Loucy (cell line): ENCODE measurements at regions not wholly inside any gene's neighbourhood (a gene's known extent, or its start where the extent isn't known, plus 50 kb on each side); places are given as distances from the start of the nearest gene placed in this dataset.

Experiments
- H2AFZ ChIP-seq: fragments of 200-600 bp; sonication (generic); 2 replicates; pipeline ENCODE4 v1.6.0; 2016; ENCODE audit warnings: antibody characterized with exemption, mild to moderate bottlenecking, low read length, moderate library complexity
- H3F3A ChIP-seq: fragments of 200-600 bp; 2 replicates; pipeline ENCODE4 v1.6.0; 2016; ENCODE audit warnings: antibody characterized with exemption, low read depth, mild to moderate bottlenecking
- H3K27me3 ChIP-seq: fragments of 200-600 bp; sonication (generic); 2 replicates; pipeline ENCODE4 v1.6.1; 2014; ENCODE audit warnings: low read length, mild to moderate bottlenecking; ENCODE audit not compliant: insufficient read depth, poor library complexity, severe bottlenecking
- H3K36me3 ChIP-seq: fragments of 200-600 bp; sonication (generic); 2 replicates; pipeline ENCODE4 v1.6.1; 2016; ENCODE audit warnings: low read length; ENCODE audit not compliant: insufficient read depth
- H3K4me1 ChIP-seq: fragments of 200-600 bp; sonication (generic); 2 replicates; pipeline ENCODE4 v1.5.1; 2014; ENCODE audit warnings: low read length, mild to moderate bottlenecking; ENCODE audit not compliant: insufficient read depth, poor library complexity, severe bottlenecking
- H3K4me2 ChIP-seq: fragments of 200-600 bp; sonication (generic); 2 replicates; pipeline ENCODE4 v1.6.0; 2014; ENCODE audit warnings: antibody characterized with exemption, low read length, low read depth, mild to moderate bottlenecking; ENCODE audit not compliant: poor library complexity, severe bottlenecking
- H3K4me3 ChIP-seq: fragments of 200-600 bp; sonication (generic); 2 replicates; pipeline ENCODE4 v1.5.1; 2014; ENCODE audit warnings: low read length, mild to moderate bottlenecking, mixed read lengths; ENCODE audit not compliant: poor library complexity, severe bottlenecking
- H3K79me2 ChIP-seq: fragments of 200-600 bp; sonication (generic); 2 replicates; pipeline ENCODE4 v1.6.1; 2014; ENCODE audit warnings: low read length; ENCODE audit not compliant: insufficient read depth
- H3K9ac ChIP-seq: fragments of 200-600 bp; sonication (generic); 2 replicates; pipeline ENCODE4 v1.6.0; 2014; ENCODE audit warnings: mild to moderate bottlenecking, low read depth, low read length, moderate library complexity; ENCODE audit not compliant: poor library complexity, severe bottlenecking
- H3K9me2 ChIP-seq: fragments of 200-600 bp; sonication (generic); replicated peaks from 2 replicates; pipeline ENCODE4 v1.6.1; 2016; ENCODE audit warnings: low read depth, low read length, mixed read lengths
- H3K9me3 ChIP-seq: fragments of 200-600 bp; sonication (generic); 2 replicates; pipeline ENCODE4 v1.6.1; 2014; ENCODE audit warnings: mild to moderate bottlenecking, antibody characterized with exemption, low read length, low read depth; ENCODE audit not compliant: insufficient read depth
- H4K20me1 ChIP-seq: fragments of 200-600 bp; sonication (generic); 2 replicates; pipeline ENCODE4 v1.6.0; 2014; ENCODE audit warnings: antibody characterized with exemption, low read length, mild to moderate bottlenecking; ENCODE audit not compliant: insufficient read depth, poor library complexity, severe bottlenecking
- EZH2phosphoT487 ChIP-seq: fragments of 200-600 bp; IDR thresholded peaks from 2 replicates; pipeline ENCODE4 v1.6.1; 2018; ENCODE audit warnings: antibody characterized with exemption, mild to moderate bottlenecking, moderate library complexity, borderline replicate concordance
- TF ChIP-seq, protein P1 (sequence below): fragments of 200-600 bp; sonication (generic); conservative IDR thresholded peaks from 2 replicates; pipeline ENCODE4 v1.5.1; 2014; ENCODE audit warnings: mild to moderate bottlenecking, antibody characterized with exemption, low read length

DNA sequence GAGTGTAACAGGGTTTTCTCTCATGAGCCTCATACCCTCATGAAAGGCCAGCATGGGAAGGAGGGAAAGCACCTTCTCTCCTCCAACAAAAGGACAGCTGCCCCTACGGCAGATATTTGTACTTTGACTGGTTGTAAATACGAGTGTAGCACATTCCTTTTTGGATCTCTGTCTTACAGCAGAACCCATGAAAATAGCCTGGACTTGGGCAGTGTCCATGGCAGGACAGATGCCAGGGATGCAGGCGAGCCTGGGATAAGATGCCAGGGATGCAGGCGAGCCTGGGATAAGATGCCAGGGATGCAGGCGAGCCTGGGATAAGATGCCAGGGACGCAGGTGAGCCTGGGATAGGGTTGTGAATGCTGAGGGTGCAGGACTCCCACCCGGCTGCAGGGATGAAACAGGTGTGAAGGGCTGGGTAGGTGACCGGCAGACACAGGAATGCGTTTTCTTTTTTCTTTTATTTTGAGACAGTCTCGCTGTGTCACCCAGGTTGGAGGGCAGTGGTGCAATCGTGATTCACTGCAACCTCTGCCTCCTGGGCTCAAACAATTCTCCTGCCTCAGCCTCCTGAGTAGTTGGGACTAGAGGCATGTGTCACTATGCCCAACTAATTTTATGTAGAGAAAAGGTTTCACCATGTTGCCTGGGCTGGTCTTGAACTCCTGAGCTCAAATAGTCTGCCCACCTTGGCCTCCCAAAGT lies 120.0 kb downstream of the BEGAIN start:
- TF ChIP-seq, protein P1, sequence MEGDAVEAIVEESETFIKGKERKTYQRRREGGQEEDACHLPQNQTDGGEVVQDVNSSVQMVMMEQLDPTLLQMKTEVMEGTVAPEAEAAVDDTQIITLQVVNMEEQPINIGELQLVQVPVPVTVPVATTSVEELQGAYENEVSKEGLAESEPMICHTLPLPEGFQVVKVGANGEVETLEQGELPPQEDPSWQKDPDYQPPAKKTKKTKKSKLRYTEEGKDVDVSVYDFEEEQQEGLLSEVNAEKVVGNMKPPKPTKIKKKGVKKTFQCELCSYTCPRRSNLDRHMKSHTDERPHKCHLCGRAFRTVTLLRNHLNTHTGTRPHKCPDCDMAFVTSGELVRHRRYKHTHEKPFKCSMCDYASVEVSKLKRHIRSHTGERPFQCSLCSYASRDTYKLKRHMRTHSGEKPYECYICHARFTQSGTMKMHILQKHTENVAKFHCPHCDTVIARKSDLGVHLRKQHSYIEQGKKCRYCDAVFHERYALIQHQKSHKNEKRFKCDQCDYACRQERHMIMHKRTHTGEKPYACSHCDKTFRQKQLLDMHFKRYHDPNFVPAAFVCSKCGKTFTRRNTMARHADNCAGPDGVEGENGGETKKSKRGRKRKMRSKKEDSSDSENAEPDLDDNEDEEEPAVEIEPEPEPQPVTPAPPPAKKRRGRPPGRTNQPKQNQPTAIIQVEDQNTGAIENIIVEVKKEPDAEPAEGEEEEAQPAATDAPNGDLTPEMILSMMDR, result no peak
- TF ChIP-seq EZH2phosphoT487, result no peak
- no peaks in the 10 kb centered on the region for H3K9me2 ChIP-seq
- H2AFZ ChIP-seq, result no peak overlapping the region
- H3K4me2 ChIP-seq, result no peak overlapping the region
- no peaks in the 10 kb centered on the region for H3K36me3 ChIP-seq
- H4K20me1 ChIP-seq, result no peaks in the 10 kb centered on the region
- H3K79me2 ChIP-seq, result no peaks in the 10 kb centered on the region
- H3K9me3 ChIP-seq, result no peaks in the 10 kb centered on the region
- no peak overlapping the region for H3K4me3 ChIP-seq
- no peak overlapping the region for H3K9ac ChIP-seq
- no peaks in the 10 kb centered on the region for H3K4me1 ChIP-seq
- no peaks in the 10 kb centered on the region for H3K27me3 ChIP-seq
- no peaks in the 10 kb centered on the region for H3F3A ChIP-seq

DNA sequence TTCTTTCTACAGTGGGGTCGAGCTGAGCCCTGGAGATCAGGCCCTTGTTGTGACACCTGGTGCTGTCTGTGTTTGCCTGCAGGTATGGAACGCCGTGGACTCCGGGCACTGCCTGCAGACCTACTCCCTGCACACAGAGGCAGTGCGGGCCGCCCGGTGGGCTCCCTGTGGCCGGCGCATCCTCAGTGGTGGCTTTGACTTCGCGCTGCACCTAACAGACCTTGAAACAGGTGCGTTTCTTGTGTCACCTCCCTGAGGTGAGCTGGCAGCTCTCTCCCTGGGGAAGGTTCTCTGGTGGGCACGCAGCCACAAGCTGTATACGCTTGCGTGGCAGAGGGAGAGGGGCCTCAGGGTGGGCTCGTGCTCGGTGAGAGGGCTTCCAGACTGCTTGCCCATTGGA lies 119.3 kb downstream of the BEGAIN start:
- Histone ChIP-seq H3K4me1 (no peaks in the 10 kb centered on the region), H3K4me3 (no peak overlapping the region), H4K20me1 (no peaks in the 10 kb centered on the region), H3K9me3 (no peaks in the 10 kb centered on the region), H3K4me2 (no peak overlapping the region), H3F3A (no peaks in the 10 kb centered on the region), H3K79me2 (no peaks in the 10 kb centered on the region), H2AFZ (no peak overlapping the region), H3K9ac (no peak overlapping the region), H3K9me2 (no peaks in the 10 kb centered on the region), H3K36me3 (no peaks in the 10 kb centered on the region), H3K27me3 (no peaks in the 10 kb centered on the region)
- TF ChIP-seq EZH2phosphoT487, result no peak
- TF ChIP-seq, protein P1, result no peak

DNA sequence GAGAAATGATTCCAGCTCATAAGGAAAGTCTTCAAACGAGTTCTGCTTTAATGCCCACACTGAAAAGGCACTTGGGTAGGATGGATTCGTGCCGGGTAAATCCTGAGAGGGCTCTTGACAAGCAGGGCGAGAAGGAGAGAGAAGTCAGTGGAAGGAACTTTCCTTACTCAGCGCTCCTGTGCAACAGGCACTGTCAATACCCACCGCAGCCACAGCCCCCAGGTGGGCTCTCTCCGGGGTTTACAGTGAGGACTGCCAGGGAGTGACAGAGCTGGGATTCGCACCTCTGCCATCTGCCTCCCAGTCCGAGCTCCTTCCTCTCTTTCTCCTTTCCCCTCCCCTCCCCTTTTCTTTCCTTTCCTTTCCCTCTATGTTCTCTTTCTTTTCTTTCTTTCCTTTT lies 118.7 kb downstream of the BEGAIN start:
- Histone ChIP-seq H3F3A (no peaks in the 10 kb centered on the region), H3K9me3 (no peaks in the 10 kb centered on the region), H3K4me2 (no peak overlapping the region), H3K9ac (no peak overlapping the region), H3K27me3 (no peaks in the 10 kb centered on the region), H3K9me2 (no peaks in the 10 kb centered on the region), H3K4me1 (no peaks in the 10 kb centered on the region), H3K36me3 (no peaks in the 10 kb centered on the region), H2AFZ (no peak overlapping the region), H4K20me1 (no peaks in the 10 kb centered on the region), H3K4me3 (no peak overlapping the region), H3K79me2 (no peaks in the 10 kb centered on the region)
- TF ChIP-seq, protein P1, result no peak
- TF ChIP-seq EZH2phosphoT487, result no peak
